ENCODE measurements at regions not wholly inside any gene's neighbourhood (a gene's known extent, or its start where the extent isn't known, plus 50 kb on each side); places are given as distances from the start of the nearest gene placed in this dataset.
"Not testable (repeated sequence)": the region's sequence is repeated elsewhere in the genome, so short reads cannot be mapped to it uniquely, and the experiment has no call there.

DNA sequence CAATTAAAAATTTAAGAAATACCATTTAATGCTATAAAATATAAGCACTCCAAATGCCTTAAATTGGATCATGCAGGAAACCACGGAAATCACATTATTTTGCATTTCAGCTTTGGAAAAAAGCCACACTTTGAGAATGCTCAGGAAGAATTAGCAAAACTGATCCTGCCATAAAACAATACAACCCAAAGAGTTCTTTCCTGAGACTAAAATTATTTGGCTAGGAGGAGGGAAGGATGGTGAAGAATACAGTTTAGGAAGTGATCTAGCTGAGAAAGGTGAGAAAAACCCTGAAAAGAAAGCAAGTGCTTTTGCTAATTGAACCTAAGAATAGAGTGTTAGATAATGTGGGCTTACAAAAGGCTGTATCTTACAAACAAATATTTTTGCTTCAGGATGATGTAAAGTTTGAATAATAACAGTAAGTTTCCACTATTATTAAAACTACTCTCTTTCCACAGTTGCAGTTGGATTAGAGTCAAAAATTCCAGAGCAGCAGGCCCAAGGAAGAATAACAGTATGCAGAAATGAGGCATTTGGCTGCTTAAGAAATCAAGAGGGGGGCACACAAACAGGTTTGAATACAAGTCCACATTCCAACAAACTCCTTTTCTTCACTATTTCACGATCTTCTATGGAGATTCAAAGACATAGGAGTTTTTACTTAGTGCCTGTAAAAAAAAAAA lies 565.4 kb downstream of the RFPL4B start:
- DNase-seq (ENCODE audit: extremely low spot score, unreplicated experiment) = no peak
- Mint-ChIP-seq H3K4me1 (ENCODE audit: unreplicated experiment) (peaks cover 5% of the 10 kb centered on the region), H3K4me3 (no peak overlapping the region), H3K36me3 (no peaks in the 10 kb centered on the region), H3K27ac (no peak overlapping the region), H3K9me3 (no peaks in the 10 kb centered on the region), H3K27me3 (no peaks in the 10 kb centered on the region)
- TF ChIP-seq, protein P1, sequence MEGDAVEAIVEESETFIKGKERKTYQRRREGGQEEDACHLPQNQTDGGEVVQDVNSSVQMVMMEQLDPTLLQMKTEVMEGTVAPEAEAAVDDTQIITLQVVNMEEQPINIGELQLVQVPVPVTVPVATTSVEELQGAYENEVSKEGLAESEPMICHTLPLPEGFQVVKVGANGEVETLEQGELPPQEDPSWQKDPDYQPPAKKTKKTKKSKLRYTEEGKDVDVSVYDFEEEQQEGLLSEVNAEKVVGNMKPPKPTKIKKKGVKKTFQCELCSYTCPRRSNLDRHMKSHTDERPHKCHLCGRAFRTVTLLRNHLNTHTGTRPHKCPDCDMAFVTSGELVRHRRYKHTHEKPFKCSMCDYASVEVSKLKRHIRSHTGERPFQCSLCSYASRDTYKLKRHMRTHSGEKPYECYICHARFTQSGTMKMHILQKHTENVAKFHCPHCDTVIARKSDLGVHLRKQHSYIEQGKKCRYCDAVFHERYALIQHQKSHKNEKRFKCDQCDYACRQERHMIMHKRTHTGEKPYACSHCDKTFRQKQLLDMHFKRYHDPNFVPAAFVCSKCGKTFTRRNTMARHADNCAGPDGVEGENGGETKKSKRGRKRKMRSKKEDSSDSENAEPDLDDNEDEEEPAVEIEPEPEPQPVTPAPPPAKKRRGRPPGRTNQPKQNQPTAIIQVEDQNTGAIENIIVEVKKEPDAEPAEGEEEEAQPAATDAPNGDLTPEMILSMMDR (conservative IDR thresholded peaks at IDR 0.05) = no peak

DNA sequence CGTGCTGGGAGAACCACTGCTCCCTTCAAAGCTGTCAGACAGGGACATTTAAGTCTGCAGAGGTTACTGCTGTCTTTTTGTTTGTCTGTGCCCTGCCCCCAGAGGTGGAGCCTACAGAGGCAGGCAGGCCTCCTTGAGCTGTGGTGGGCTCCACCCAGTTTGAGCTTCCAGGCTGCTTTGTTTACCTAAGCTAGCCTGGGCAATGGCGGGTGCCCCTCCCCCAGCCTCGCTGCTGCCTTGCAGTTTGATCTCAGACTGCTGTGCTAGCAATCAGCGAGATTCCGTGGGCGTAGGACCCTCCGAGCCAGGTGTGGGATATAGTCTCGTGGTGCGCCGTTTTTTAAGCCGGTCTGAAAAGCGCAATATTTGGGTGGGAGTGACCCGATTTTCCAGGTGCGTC lies 572.6 kb downstream of the RFPL4B start:
- H3K27ac Mint-ChIP-seq; H3K36me3 Mint-ChIP-seq; DNase-seq (ENCODE audit: extremely low spot score, unreplicated experiment); H3K27me3 Mint-ChIP-seq; H3K4me1 Mint-ChIP-seq (ENCODE audit: unreplicated experiment): not testable (repeated sequence)
- H3K9me3 Mint-ChIP-seq = peaks cover 20% of the 10 kb centered on the region
- peak overlapping the region; percentile 65 for H3K4me3 Mint-ChIP-seq

DNA sequence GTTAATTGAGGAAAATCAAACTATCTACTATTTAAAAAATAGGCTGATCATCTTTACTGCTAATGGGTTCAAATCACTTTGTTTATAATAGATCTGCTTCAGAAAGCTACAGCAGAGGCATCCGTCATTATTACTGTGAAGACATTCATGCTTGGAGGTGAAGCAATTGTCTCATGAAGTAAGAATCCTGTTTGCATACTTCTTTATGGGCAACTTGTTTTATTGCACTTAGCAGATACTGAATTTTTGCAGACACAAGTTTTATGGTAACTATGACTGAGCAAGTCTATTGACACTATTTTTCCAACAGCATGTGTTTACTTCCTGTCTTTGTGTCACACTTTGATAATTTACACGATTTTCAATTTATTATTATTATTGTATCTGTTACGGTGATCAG lies 573.9 kb downstream of the RFPL4B start:
- Mint-ChIP-seq H3K4me1 (ENCODE audit: unreplicated experiment) (no peaks in the 10 kb centered on the region), H3K27me3 (no peaks in the 10 kb centered on the region), H3K27ac (no peak overlapping the region), H3K36me3 (peaks cover 5% of the 10 kb centered on the region), H3K9me3 (peaks cover 20% of the 10 kb centered on the region), H3K4me3 (no peak overlapping the region)
- no peak for DNase-seq (ENCODE audit: extremely low spot score, unreplicated experiment)
- TF ChIP-seq, protein P1 (conservative IDR thresholded peaks at IDR 0.05) = no peak

DNA sequence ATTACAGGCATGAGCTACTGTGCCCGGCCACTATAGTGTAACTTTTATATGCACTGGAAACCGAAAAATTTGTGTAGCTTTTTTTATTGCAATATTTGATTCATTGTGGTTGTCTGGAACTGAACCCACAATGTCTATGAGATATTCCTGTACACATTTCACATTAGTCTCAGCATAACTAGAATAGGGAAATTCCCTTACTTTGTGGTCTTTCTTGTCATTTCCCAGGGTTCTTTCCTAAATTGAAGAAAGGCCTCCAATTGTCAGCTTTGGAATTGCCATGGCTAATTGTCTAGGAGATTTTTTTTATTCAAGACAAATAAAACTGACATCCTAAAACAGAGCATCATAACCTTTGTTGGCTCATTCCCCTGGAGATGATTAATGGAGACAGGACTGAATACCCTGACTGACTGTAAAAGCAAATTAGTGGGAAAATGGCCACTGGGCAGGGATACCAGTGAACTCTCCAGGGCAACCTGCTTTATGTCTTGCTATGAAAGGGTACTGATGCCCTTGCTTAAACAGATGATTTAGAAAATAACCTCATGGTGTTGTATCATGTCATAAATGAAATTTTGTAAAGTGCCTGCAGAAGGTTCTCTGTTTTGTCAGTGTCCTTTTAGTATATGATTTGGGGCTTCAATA lies 576.9 kb downstream of the RFPL4B start:
- DNase-seq (ENCODE audit: extremely low spot score, unreplicated experiment) = no peak
- TF ChIP-seq, protein P1 (conservative IDR thresholded peaks at IDR 0.05) = no peak
- H3K4me3 Mint-ChIP-seq = no peak overlapping the region
- no peaks in the 10 kb centered on the region for H3K4me1 Mint-ChIP-seq (ENCODE audit: unreplicated experiment)
- H3K36me3 Mint-ChIP-seq = peaks cover 5% of the 10 kb centered on the region
- H3K27ac Mint-ChIP-seq = no peak overlapping the region
- no peaks in the 10 kb centered on the region for H3K27me3 Mint-ChIP-seq
- H3K9me3 Mint-ChIP-seq = peaks cover 26% of the 10 kb centered on the region

DNA sequence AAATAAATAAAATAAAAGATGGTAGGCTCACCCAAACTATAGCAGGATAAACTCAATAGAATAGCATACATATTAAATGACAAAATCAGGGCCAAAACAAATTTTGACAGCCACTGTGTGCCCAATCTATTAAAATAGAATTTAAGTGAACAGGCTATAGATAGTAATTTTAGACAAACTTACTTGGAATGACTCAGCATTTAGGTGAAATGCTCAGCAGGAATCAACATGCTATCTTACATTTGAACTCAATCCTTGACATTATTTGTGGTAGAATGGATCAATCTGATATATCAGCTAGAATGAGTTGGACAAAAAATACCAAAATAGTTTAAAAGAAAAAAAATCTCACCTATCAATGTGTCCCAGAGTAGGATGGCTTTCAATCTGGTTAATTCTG lies 578.6 kb downstream of the RFPL4B start:
- Mint-ChIP-seq H3K9me3 (peaks cover 23% of the 10 kb centered on the region), H3K27ac (no peak overlapping the region), H3K4me1 (ENCODE audit: unreplicated experiment) (no peaks in the 10 kb centered on the region), H3K36me3 (peaks cover 2% of the 10 kb centered on the region), H3K27me3 (no peaks in the 10 kb centered on the region), H3K4me3 (no peak overlapping the region)
- TF ChIP-seq, protein P1 (conservative IDR thresholded peaks at IDR 0.05) = no peak
- no peak for DNase-seq (ENCODE audit: extremely low spot score, unreplicated experiment)

DNA sequence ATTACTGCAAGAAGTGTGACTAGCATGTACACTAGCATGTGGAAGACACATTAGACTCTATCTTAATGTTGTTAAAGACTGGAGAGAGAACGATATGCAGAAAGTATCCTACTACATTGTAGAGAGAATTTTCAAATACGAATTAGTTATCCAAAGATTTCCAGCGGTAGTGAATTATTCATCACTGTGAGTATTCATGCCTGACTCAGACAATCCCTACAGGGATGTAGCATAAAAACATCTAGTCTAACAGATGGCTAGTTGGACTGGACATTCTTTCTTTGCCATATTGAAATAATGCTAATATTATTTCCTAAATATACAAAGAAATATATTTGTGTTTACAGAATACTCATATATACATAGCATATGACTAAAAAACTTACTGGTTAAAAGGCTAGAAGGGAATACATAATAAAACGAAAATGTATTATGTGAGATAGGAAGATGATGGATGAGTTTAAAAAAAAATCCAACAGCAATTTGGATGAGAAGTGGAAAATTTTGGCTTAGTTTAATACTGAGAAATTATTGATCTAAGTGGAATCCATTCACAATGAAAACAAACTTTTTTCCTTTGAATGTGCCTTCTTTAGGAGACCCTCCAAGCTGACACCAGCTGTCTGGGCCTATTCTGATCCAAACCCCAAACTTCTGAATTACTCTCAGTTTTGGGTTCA lies 580.7 kb downstream of the RFPL4B start:
- H3K9me3 Mint-ChIP-seq = peaks cover 13% of the 10 kb centered on the region
- H3K27ac Mint-ChIP-seq = no peak overlapping the region
- no peak overlapping the region for H3K4me3 Mint-ChIP-seq
- H3K27me3 Mint-ChIP-seq = no peaks in the 10 kb centered on the region
- TF ChIP-seq, protein P1 (conservative IDR thresholded peaks at IDR 0.05) = no peak
- DNase-seq (ENCODE audit: extremely low spot score, unreplicated experiment) = no peak
- H3K4me1 Mint-ChIP-seq (ENCODE audit: unreplicated experiment) = peaks cover 3% of the 10 kb centered on the region
- no peaks in the 10 kb centered on the region for H3K36me3 Mint-ChIP-seq
